ENCODE measurements at regions not wholly inside any gene's neighbourhood (a gene's known extent, or its start where the extent isn't known, plus 50 kb on each side); places are given as distances from the start of the nearest gene placed in this dataset.

DNA sequence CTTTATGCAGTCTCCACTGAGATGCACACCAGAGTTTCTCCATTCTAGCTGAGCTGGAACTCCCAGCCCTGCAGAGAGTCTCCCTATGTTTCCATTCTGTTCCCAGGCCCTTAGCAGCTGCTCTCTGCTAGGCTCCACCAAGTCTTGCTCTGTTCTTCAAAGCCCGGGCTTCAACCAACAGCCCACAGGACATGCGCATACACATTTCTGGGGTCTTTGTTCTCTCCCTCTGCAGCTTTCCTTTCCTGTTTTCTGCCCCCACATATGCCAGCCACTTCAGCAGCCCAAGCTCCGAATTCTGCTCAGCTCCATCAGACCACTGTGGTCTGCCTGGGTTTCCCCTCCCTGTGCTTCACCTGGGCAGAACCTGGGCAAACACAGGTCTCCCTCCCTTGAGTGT lies 205.9 kb downstream of the CBLN1 start:
- intact Hi-C loops (cut with DNase I): no loop called here
- no peak for DNase-seq
- H3K27ac ChIP-seq: no peak overlapping the region
- H3K36me3 ChIP-seq (replicated peaks in 1 of 2): no peaks in the 10 kb centered on the region
- H3K4me3 ChIP-seq: no peak overlapping the region
- WGBS, 4 donors: 70 to 85% (median 76%) methylated on average over 3 of the region's 3 CpGs
- TF ChIP-seq, protein P1, sequence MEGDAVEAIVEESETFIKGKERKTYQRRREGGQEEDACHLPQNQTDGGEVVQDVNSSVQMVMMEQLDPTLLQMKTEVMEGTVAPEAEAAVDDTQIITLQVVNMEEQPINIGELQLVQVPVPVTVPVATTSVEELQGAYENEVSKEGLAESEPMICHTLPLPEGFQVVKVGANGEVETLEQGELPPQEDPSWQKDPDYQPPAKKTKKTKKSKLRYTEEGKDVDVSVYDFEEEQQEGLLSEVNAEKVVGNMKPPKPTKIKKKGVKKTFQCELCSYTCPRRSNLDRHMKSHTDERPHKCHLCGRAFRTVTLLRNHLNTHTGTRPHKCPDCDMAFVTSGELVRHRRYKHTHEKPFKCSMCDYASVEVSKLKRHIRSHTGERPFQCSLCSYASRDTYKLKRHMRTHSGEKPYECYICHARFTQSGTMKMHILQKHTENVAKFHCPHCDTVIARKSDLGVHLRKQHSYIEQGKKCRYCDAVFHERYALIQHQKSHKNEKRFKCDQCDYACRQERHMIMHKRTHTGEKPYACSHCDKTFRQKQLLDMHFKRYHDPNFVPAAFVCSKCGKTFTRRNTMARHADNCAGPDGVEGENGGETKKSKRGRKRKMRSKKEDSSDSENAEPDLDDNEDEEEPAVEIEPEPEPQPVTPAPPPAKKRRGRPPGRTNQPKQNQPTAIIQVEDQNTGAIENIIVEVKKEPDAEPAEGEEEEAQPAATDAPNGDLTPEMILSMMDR (IDR thresholded peaks at IDR 0.05): no peak
- no peak for TF ChIP-seq POLR2A (IDR thresholded peaks at IDR 0.05)
- no peaks in the 10 kb centered on the region for H3K9me3 ChIP-seq (replicated peaks in 1 of 3)
- no peaks in the 10 kb centered on the region for H3K4me1 ChIP-seq (replicated peaks in 1 of 2)
- no peaks in the 10 kb centered on the region for H3K27me3 ChIP-seq

DNA sequence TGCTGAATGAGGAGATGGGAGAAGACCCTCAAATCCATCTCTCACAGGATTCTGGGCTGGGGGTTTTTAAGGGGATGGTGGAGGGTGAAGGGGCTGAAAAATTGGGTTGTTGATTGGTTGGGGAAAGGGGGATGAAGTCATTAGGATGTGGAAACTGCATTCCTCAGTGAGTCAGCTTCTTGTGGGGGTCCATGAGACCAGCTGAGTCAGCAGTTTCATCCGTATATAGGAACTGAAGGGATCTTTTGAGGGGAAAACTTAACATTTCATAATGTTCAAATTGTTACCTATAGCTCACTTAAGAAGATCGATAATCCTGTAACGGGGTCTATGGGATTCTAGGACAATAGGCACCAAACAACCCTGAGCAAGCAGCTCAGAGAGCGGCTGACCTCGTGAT lies 213.4 kb downstream of the CBLN1 start:
- H3K27me3 ChIP-seq: no peaks in the 10 kb centered on the region
- H3K4me1 ChIP-seq (replicated peaks in 1 of 2): no peaks in the 10 kb centered on the region
- H3K27ac ChIP-seq: no peak overlapping the region
- 67 to 83% (median 80%) methylated on average over 5 of the region's 5 CpGs for WGBS, 4 donors
- no peaks in the 10 kb centered on the region for H3K36me3 ChIP-seq (replicated peaks in 1 of 2)
- intact Hi-C loops (cut with DNase I): no loop called here
- TF ChIP-seq POLR2A (IDR thresholded peaks at IDR 0.05): no peak
- TF ChIP-seq, protein P1 (IDR thresholded peaks at IDR 0.05): no peak
- H3K9me3 ChIP-seq (replicated peaks in 1 of 3): no peaks in the 10 kb centered on the region
- no peak for DNase-seq
- H3K4me3 ChIP-seq: no peak overlapping the region

DNA sequence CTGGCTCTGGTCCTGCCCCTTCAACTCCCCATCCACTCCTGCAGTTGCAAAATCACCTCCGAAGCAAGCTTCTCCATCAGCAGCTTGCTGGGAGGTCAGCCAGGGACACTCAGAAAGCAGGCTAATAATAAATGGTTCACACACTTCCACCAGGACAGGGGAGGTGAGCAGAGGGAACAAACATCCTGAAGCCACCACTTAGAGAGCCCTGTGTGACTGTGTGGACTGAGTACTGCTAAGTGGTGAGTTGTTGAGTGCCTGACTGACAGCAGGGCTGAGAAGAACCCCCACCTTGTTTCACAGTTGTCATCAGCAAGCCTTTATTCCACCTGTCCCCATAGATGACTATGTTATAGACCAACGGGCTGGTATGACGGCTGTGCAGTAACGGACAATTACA lies 213.9 kb downstream of the CBLN1 start:
- Histone ChIP-seq H3K36me3 (replicated peaks in 1 of 2) (no peaks in the 10 kb centered on the region), H3K27ac (no peak overlapping the region), H3K27me3 (no peaks in the 10 kb centered on the region), H3K4me1 (replicated peaks in 1 of 2) (no peaks in the 10 kb centered on the region), H3K4me3 (no peak overlapping the region), H3K9me3 (replicated peaks in 1 of 3) (no peaks in the 10 kb centered on the region)
- TF ChIP-seq, protein P1 (IDR thresholded peaks at IDR 0.05): no peak
- no peak for TF ChIP-seq POLR2A (IDR thresholded peaks at IDR 0.05)
- 66 to 81% (median 72%) methylated on average over 4 of the region's 4 CpGs for WGBS, 4 donors
- no peak for DNase-seq
- intact Hi-C loops (cut with DNase I): no loop called here

DNA sequence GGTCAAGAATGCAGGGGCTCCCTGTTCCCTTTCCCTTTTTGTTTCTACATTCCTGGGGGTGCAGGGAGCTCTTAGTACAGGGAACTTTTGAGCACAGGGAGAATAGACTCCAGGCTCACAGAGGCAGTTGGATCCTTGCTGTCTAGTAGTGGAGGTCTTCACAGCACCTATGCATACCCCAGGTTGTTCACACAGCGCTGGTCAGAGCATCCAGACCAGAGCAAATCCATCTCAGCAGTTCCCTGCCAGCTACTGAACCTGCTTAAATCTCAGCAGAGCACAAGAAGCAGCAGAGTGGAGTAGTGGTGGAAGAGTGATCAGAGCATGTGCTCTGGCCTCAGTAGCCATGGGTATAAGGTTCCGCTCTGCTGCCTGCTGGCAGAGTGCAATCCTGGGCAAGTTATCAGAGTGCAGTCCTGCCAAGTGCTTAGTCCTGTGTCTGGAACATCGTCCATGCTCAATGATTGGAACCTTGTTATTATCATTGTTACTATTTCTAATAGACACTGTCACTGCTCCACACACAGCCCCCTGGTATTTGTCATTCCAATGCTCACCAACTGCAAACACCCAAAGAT lies 220.4 kb downstream of the CBLN1 start:
- 62 to 72% (median 68%) methylated on average over 2 to 3 of the region's 3 CpGs for WGBS, 4 donors
- Histone ChIP-seq H3K4me3 (no peak overlapping the region), H3K27me3 (no peaks in the 10 kb centered on the region), H3K9me3 (replicated peaks in 1 of 3) (no peaks in the 10 kb centered on the region), H3K4me1 (replicated peaks in 1 of 2) (no peaks in the 10 kb centered on the region), H3K36me3 (replicated peaks in 1 of 2) (no peaks in the 10 kb centered on the region), H3K27ac (no peak overlapping the region)
- no peak for DNase-seq
- TF ChIP-seq, protein P1 (IDR thresholded peaks at IDR 0.05): no peak
- intact Hi-C loops (cut with DNase I): no loop called here
